Activated CD8-positive, alpha-beta memory T cell treated with anti-CD3 and anti-CD28 coated beads, Interleukin-2, amount 10 ng/mL, durations not matched to agents 7 days and 5 days (primary cell): ENCODE measurements at regions not wholly inside any gene's neighbourhood (a gene's known extent, or its start where the extent isn't known, plus 50 kb on each side); places are given as distances from the start of the nearest gene placed in this dataset.
"Not testable (repeated sequence)": the region's sequence is repeated elsewhere in the genome, so short reads cannot be mapped to it uniquely, and the experiment has no call there.

ENCODE experiments used
- ATAC-seq: fragments of 150-1000 bp; cut with Tn5 transposase; one replicate; pipeline ENCODE4 v1.10.0; 2021; ENCODE audit warnings: moderate library complexity
- CTCF ChIA-PET: fragments of 350-600 bp; sonication (Branson Sonifier 250); formaldehyde crosslinking; loops from one replicate; lab custom pipeline; 2021; ENCODE audit warnings: antibody characterized with exemption; lab: Charles Lee
- DNase-seq: peaks from one replicate; pipeline ENCODE4 v3.0.0-alpha.2; 2020
- H3K27ac Mint-ChIP-seq: one replicate; pipeline ENCODE4 v1.8.0; 2021; ENCODE audit warnings: mild to moderate bottlenecking, mixed read lengths
- H3K27me3 Mint-ChIP-seq: one replicate; pipeline ENCODE4 v1.8.0; 2021; ENCODE audit warnings: mixed read lengths
- H3K36me3 Mint-ChIP-seq: one replicate; pipeline ENCODE4 v1.8.0; 2021; ENCODE audit warnings: mild to moderate bottlenecking, mixed read lengths
- H3K4me1 Mint-ChIP-seq: one replicate; pipeline ENCODE4 v1.8.0; 2021; ENCODE audit warnings: mixed read lengths
- H3K4me3 Mint-ChIP-seq: one replicate; pipeline ENCODE4 v1.8.0; 2021; ENCODE audit warnings: mild to moderate bottlenecking, moderate library complexity, mixed read lengths
- H3K9me3 Mint-ChIP-seq: one replicate; pipeline ENCODE4 v1.8.0; 2022; ENCODE audit warnings: low read depth, mixed read lengths

GRCh38 chr15:85277847-85278370 lies 102.5 kb upstream of the AKAP13 start:
- CTCF ChIA-PET = interaction anchor here (1.4 kb wide), 1 partner anchor 11 kb away, joined by 6 read pairs; no protein-coding TSS in a partner anchor
- Mint-ChIP-seq H3K27me3 (peaks cover 3% of the 10 kb centered on the region), H3K4me3 (no peak overlapping the region), H3K9me3 (no peaks in the 10 kb centered on the region), H3K4me1 (peaks cover 18% of the 10 kb centered on the region), H3K36me3 (no peaks in the 10 kb centered on the region), H3K27ac (no peak overlapping the region)
- DNase-seq (no peak), ATAC-seq (no peak)

GRCh38 chr15:85280203-85280602 lies 100.2 kb upstream of the AKAP13 start:
- peaks cover 16% of the 10 kb centered on the region for H3K4me1 Mint-ChIP-seq
- DNase-seq = peak; percentile 49
- H3K36me3 Mint-ChIP-seq = no peaks in the 10 kb centered on the region
- ATAC-seq = peak; percentile 88
- H3K9me3 Mint-ChIP-seq = no peaks in the 10 kb centered on the region
- H3K4me3 Mint-ChIP-seq = no peak overlapping the region
- H3K27me3 Mint-ChIP-seq = no peaks in the 10 kb centered on the region
- CTCF ChIA-PET = interaction anchor here (1.1 to 1.3 kb wide), 3 partner anchors 10 to 26 kb away, joined by 3 to 6 read pairs (median 3); no protein-coding TSS in a partner anchor
- H3K27ac Mint-ChIP-seq = peak overlapping the region; percentile 66

- Mint-ChIP-seq H3K27me3 (peaks cover 2% of the 10 kb centered on the region), H3K4me1 (peaks cover 16% of the 10 kb centered on the region), H3K36me3 (no peaks in the 10 kb centered on the region), H3K9me3 (no peaks in the 10 kb centered on the region), H3K4me3 (no peak overlapping the region), H3K27ac (no peak overlapping the region)
- CTCF ChIA-PET = interaction anchor here (1.2 kb wide), 1 partner anchor 22 kb away, joined by 3 read pairs; no protein-coding TSS in a partner anchor
- no peak for DNase-seq
- no peak for ATAC-seq
These were observed 99.0 kb upstream of the AKAP13 start for GRCh38 chr15:85281293-85281882.

GRCh38 chr15:85282504-85283115 lies 97.8 kb upstream of the AKAP13 start:
- CTCF ChIA-PET = interaction anchor here (1.2 kb wide), 1 partner anchor 21 kb away, joined by 3 read pairs; no protein-coding TSS in a partner anchor
- ATAC-seq = no peak
- no peak for DNase-seq
- no peak overlapping the region for H3K27ac Mint-ChIP-seq
- peaks cover 16% of the 10 kb centered on the region for H3K4me1 Mint-ChIP-seq
- no peak overlapping the region for H3K4me3 Mint-ChIP-seq
- H3K36me3 Mint-ChIP-seq = no peaks in the 10 kb centered on the region
- H3K27me3 Mint-ChIP-seq = peaks cover 10% of the 10 kb centered on the region
- no peaks in the 10 kb centered on the region for H3K9me3 Mint-ChIP-seq

- H3K27ac Mint-ChIP-seq, ATAC-seq, H3K36me3 Mint-ChIP-seq, CTCF ChIA-PET, DNase-seq, H3K4me3 Mint-ChIP-seq, H3K9me3 Mint-ChIP-seq: not testable (repeated sequence)
- H3K4me1 Mint-ChIP-seq = peaks cover 16% of the 10 kb centered on the region
- H3K27me3 Mint-ChIP-seq = peaks cover 16% of the 10 kb centered on the region
These were observed 96.6 kb upstream of the AKAP13 start for GRCh38 chr15:85283815-85284214.

- Mint-ChIP-seq H3K27me3 (peaks cover 18% of the 10 kb centered on the region), H3K9me3 (no peaks in the 10 kb centered on the region), H3K36me3 (no peaks in the 10 kb centered on the region), H3K27ac (no peak overlapping the region), H3K4me3 (no peak overlapping the region), H3K4me1 (peaks cover 15% of the 10 kb centered on the region)
- CTCF ChIA-PET = no interaction called here
- ATAC-seq (no peak), DNase-seq (no peak)
These were observed 95.9 kb upstream of the AKAP13 start for GRCh38 chr15:85284497-85284896.

GRCh38 chr15:85289677-85290365 lies 90.6 kb upstream of the AKAP13 start:
- Mint-ChIP-seq H3K27me3 (peaks cover 39% of the 10 kb centered on the region), H3K4me1 (peaks cover 1% of the 10 kb centered on the region), H3K27ac (no peak overlapping the region), H3K36me3 (no peaks in the 10 kb centered on the region), H3K4me3 (no peak overlapping the region), H3K9me3 (no peaks in the 10 kb centered on the region)
- no peak for DNase-seq
- peak; percentile 58 for ATAC-seq
- CTCF ChIA-PET = interaction anchor here (0.7 to 2.2 kb wide), 17 partner anchors 9 to 329 kb away, joined by 3 to 8 read pairs (median 3); no protein-coding TSS in a partner anchor

GRCh38 chr15:85292583-85292982 lies 87.8 kb upstream of the AKAP13 start:
- Mint-ChIP-seq H3K27me3 (peaks cover 29% of the 10 kb centered on the region), H3K4me1 (peaks cover 16% of the 10 kb centered on the region)
- not testable (repeated sequence) for H3K36me3 Mint-ChIP-seq, H3K27ac Mint-ChIP-seq, ATAC-seq, DNase-seq, H3K9me3 Mint-ChIP-seq, H3K4me3 Mint-ChIP-seq
- CTCF ChIA-PET = interaction anchor here (0.6 to 1.3 kb wide), 4 partner anchors 8 to 120 kb away, joined by 3 to 4 read pairs (median 3); no protein-coding TSS in a partner anchor

GRCh38 chr15:85296615-85297402 lies 83.6 kb upstream of the AKAP13 start:
- Mint-ChIP-seq H3K36me3 (no peaks in the 10 kb centered on the region), H3K4me3 (peak overlapping the region; percentile 50), H3K4me1 (peaks cover 21% of the 10 kb centered on the region), H3K27ac (peak overlapping the region; percentile 61), H3K27me3 (peaks cover 1% of the 10 kb centered on the region), H3K9me3 (no peaks in the 10 kb centered on the region)
- CTCF ChIA-PET = interaction anchor here (0.6 to 6.3 kb wide), 52 partner anchors 8 to 544 kb away, joined by 3 to 88 read pairs (median 4); partner anchors contain the start of gene AKAP13
- peak; percentile 84 for DNase-seq
- ATAC-seq = peak; percentile 100

- DNase-seq = no peak
- H3K4me1 Mint-ChIP-seq = peaks cover 23% of the 10 kb centered on the region
- ATAC-seq = no peak
- H3K36me3 Mint-ChIP-seq = no peaks in the 10 kb centered on the region
- H3K27me3 Mint-ChIP-seq = no peaks in the 10 kb centered on the region
- CTCF ChIA-PET = interaction anchor here (1.3 to 6.3 kb wide), 16 partner anchors 12 to 406 kb away, joined by 3 to 88 read pairs (median 6); no protein-coding TSS in a partner anchor
- no peaks in the 10 kb centered on the region for H3K9me3 Mint-ChIP-seq
- no peak overlapping the region for H3K4me3 Mint-ChIP-seq
- H3K27ac Mint-ChIP-seq = no peak overlapping the region
These were observed 82.9 kb upstream of the AKAP13 start for GRCh38 chr15:85297537-85297936.

- Mint-ChIP-seq H3K9me3 (no peaks in the 10 kb centered on the region), H3K27ac (no peak overlapping the region), H3K4me3 (no peak overlapping the region), H3K36me3 (no peaks in the 10 kb centered on the region), H3K27me3 (no peaks in the 10 kb centered on the region), H3K4me1 (peaks cover 23% of the 10 kb centered on the region)
- CTCF ChIA-PET = interaction anchor here (1.0 to 6.3 kb wide), 8 partner anchors 8 to 206 kb away, joined by 3 to 88 read pairs (median 8); partner anchors contain the start of gene AKAP13
- DNase-seq (no peak), ATAC-seq (no peak)
These were observed 82.0 kb upstream of the AKAP13 start for GRCh38 chr15:85298366-85298765.

- H3K36me3 Mint-ChIP-seq = no peaks in the 10 kb centered on the region
- no peak for ATAC-seq
- H3K9me3 Mint-ChIP-seq = no peaks in the 10 kb centered on the region
These were observed 81.5 kb upstream of the AKAP13 start for GRCh38 chr15:85298941-85299340.

More at GRCh38 chr15:85298941-85299340, 81.5 kb upstream of the AKAP13 start:
- H3K27me3 Mint-ChIP-seq = no peaks in the 10 kb centered on the region
- H3K27ac Mint-ChIP-seq = no peak overlapping the region
- CTCF ChIA-PET = interaction anchor here (1.0 to 6.3 kb wide), 10 partner anchors 8 to 206 kb away, joined by 3 to 88 read pairs (median 6); partner anchors contain the start of gene AKAP13
- DNase-seq = no peak
- peaks cover 23% of the 10 kb centered on the region for H3K4me1 Mint-ChIP-seq
- H3K4me3 Mint-ChIP-seq = no peak overlapping the region
